Lower lobe of right lung (tissue), 2 donors: ENCODE measurements at regions not wholly inside any gene's neighbourhood (a gene's known extent, or its start where the extent isn't known, plus 50 kb on each side); places are given as distances from the start of the nearest gene placed in this dataset.

Experiments used
- ATAC-seq, 2 donors: fragments of 200-7000 bp; cut with Tn5 transposase; one replicate each; pipeline ENCODE4 v1.9.1; 2020 to 2022; ENCODE audit warnings: mild to moderate bottlenecking in 2 of 2, moderate library complexity in 2 of 2
- DNase-seq: peaks from one replicate; pipeline ENCODE4 v3.0.0-alpha.2; 2020
- H3K27ac ChIP-seq: fragments of 200-600 bp; one replicate; pipeline ENCODE4 v1.8.0; 2022
- H3K27me3 ChIP-seq: fragments of 200-600 bp; one replicate; pipeline ENCODE4 v1.8.0; 2022; ENCODE audit warnings: low read depth
- H3K36me3 ChIP-seq: fragments of 200-600 bp; one replicate; pipeline ENCODE4 v1.8.0; 2022; ENCODE audit warnings: mild to moderate bottlenecking
- H3K4me1 ChIP-seq: fragments of 200-600 bp; one replicate; pipeline ENCODE4 v1.8.0; 2022
- H3K4me3 ChIP-seq: fragments of 200-600 bp; one replicate; pipeline ENCODE4 v1.8.0; 2022; ENCODE audit warnings: mild to moderate bottlenecking
- H3K9me3 ChIP-seq: fragments of 200-600 bp; one replicate; pipeline ENCODE4 v1.8.0; 2022
- intact Hi-C: fragments of 100-400 bp; cut with DNase I; formaldehyde crosslinking; loops from one replicate; pipeline ENCODE4 v1.11.0; 2022
- TF ChIP-seq, protein P1 (sequence below): fragments of 200-600 bp; IDR thresholded peaks from one replicate; pipeline ENCODE4 v1.8.0; 2022; ENCODE audit warnings: antibody characterized with exemption, mild to moderate bottlenecking
- donor health status: DM: no; HTN: yes; CAD: no; lungs with severe emphysema.

DNA sequence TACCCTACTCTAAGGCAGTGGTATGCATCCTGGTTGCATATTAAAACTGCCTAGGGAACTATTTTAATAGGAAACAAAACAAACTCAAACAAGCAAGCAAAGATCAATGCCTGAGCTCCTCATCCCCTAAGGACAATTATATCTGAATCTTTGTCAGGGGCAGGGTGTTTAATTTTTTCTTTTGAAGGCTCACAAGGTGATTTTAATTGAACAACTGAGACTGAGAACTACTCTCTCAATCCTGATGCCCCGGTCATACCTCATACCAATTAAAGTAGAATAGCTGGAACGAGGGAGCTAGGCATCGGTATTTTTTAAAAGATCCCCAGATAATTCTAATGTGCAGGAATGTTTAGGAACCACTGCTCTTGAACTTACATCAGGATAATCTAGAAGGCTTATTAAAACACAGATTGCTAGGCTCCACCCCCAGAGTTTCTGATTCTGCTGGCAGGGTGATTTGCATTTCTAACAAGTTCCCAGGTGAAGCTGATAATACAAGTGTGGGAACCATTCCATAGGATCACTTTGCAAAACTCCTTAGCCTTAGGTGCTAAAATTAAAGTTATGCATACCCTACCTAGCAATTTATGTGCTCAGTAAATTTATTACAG lies 416.5 kb downstream of the GUCY1A2 start:
- H3K27me3 ChIP-seq: no peaks in the 10 kb centered on the region
- intact Hi-C loops: no loop called here
- H3K4me3 ChIP-seq: no peak overlapping the region
- H3K4me1 ChIP-seq: no peaks in the 10 kb centered on the region
- no peaks in the 10 kb centered on the region for H3K9me3 ChIP-seq
- TF ChIP-seq, protein P1, sequence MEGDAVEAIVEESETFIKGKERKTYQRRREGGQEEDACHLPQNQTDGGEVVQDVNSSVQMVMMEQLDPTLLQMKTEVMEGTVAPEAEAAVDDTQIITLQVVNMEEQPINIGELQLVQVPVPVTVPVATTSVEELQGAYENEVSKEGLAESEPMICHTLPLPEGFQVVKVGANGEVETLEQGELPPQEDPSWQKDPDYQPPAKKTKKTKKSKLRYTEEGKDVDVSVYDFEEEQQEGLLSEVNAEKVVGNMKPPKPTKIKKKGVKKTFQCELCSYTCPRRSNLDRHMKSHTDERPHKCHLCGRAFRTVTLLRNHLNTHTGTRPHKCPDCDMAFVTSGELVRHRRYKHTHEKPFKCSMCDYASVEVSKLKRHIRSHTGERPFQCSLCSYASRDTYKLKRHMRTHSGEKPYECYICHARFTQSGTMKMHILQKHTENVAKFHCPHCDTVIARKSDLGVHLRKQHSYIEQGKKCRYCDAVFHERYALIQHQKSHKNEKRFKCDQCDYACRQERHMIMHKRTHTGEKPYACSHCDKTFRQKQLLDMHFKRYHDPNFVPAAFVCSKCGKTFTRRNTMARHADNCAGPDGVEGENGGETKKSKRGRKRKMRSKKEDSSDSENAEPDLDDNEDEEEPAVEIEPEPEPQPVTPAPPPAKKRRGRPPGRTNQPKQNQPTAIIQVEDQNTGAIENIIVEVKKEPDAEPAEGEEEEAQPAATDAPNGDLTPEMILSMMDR: no peak
- H3K36me3 ChIP-seq: no peaks in the 10 kb centered on the region
- no peak for ATAC-seq
- no peak overlapping the region for H3K27ac ChIP-seq
- no peak for DNase-seq

DNA sequence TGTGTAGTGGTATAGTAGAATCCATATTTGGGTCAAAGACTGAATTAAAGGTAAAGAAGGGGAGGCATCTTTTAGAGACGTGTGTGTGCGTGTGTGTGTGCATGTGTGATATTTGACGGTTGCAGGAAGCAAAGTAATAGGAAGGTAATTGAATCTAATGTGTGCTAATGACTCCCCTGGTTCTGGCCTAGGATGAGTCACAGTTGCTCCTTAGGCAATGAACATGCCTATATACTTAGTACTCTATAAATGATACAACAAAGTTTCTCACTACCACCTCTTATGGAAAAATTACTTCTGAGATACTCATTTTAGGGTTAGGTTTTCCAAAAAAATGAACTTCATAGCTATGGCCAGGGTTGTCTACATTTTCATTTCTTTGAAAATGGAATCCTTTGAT lies 409.6 kb downstream of the GUCY1A2 start:
- intact Hi-C loops: no loop called here
- Histone ChIP-seq H3K4me3 (no peak overlapping the region), H3K4me1 (no peaks in the 10 kb centered on the region), H3K27ac (no peak overlapping the region), H3K36me3 (no peaks in the 10 kb centered on the region), H3K9me3 (no peaks in the 10 kb centered on the region), H3K27me3 (no peaks in the 10 kb centered on the region)
- no peak for ATAC-seq
- TF ChIP-seq, protein P1: no peak
- no peak for DNase-seq

DNA sequence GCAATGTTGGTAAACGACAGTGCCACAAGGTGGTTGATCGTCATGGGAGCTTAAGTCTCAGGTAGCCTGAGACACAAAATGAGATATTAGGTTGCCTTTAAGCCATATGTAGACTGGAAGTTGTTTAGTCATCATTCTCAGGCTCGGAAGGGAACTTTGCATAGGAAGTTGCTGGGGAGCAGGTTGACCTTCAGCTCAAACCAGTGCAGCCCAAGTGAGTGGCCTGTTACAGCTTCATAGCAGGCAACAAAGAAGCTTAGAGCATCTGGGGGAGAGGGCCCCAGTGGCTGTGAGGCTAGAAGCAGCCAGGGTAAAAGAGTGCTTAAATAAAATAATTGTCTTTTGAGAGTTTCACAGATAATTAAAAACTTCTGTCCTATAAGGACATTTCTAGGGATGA lies 404.0 kb downstream of the GUCY1A2 start:
- TF ChIP-seq, protein P1: no peak
- Histone ChIP-seq H3K4me3 (no peak overlapping the region), H3K36me3 (no peaks in the 10 kb centered on the region), H3K27me3 (no peaks in the 10 kb centered on the region), H3K4me1 (no peaks in the 10 kb centered on the region), H3K27ac (no peak overlapping the region), H3K9me3 (no peaks in the 10 kb centered on the region)
- intact Hi-C loops: no loop called here
- DNase-seq: no peak
- no peak for ATAC-seq

DNA sequence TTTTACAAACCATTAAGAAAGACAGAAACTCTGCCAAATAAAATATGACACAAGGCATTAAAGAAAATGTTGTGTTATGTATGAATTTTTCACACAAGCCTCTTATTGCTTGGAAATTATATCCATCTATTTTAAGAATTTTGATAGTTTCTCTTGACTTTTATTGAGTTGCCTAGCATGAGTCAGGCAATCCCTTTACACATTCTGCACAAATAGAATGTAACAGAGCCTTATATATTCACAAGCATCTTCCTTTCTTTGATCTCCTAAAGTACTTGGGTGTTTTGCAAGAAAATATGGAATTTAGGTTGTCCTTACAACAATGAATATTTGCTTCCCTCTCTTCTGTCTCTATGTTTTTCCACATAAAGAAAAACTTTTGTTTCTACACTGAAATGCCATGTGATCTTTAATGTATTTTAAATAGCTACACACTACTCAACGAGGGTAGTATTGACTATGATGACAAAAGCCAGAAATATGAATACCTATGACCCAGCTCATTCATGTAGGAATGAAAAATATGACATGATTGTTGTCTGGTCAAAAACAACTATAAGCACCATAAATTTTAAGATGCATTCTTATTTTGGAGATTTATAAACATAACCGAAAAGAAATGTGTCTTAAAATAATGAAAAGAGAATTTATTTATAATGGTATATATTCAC lies 398.8 kb downstream of the GUCY1A2 start:
- DNase-seq (no peak), ATAC-seq (no peak)
- H3K27me3 ChIP-seq: no peaks in the 10 kb centered on the region
- no peaks in the 10 kb centered on the region for H3K36me3 ChIP-seq
- no peaks in the 10 kb centered on the region for H3K4me1 ChIP-seq
- intact Hi-C loops: no loop called here
- H3K9me3 ChIP-seq: no peaks in the 10 kb centered on the region
- H3K4me3 ChIP-seq: no peak overlapping the region
- H3K27ac ChIP-seq: no peak overlapping the region
- TF ChIP-seq, protein P1: no peak

DNA sequence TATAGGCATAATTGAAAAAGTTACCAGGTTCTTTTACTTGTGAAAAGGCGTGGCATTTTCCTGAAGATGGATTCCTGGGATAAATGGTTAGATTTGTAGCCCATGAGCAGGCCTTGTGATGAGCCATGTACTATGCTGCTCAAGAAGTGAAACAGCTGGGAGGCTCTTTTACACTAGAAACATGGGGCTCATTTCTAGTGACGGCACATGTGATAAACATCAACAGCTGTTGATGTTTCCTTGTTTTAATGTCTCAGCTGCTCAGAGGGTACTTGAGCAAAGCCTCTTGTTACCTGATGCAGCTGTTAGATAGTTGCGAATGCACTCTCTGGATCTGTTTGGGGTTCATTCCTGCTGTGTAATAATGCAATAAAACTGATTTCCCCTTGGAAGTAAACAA lies 396.8 kb downstream of the GUCY1A2 start:
- TF ChIP-seq, protein P1: no peak
- ATAC-seq (no peak), DNase-seq (no peak)
- H3K36me3 ChIP-seq: no peaks in the 10 kb centered on the region
- no peaks in the 10 kb centered on the region for H3K4me1 ChIP-seq
- intact Hi-C loops: no loop called here
- H3K9me3 ChIP-seq: no peaks in the 10 kb centered on the region
- H3K4me3 ChIP-seq: no peak overlapping the region
- H3K27ac ChIP-seq: no peak overlapping the region
- H3K27me3 ChIP-seq: no peaks in the 10 kb centered on the region
